NB4 (cell line): ENCODE measurements at regions not wholly inside any gene's neighbourhood (a gene's known extent, or its start where the extent isn't known, plus 50 kb on each side); places are given as distances from the start of the nearest gene placed in this dataset.

ENCODE experiments used
- CTCF ChIP-seq: IDR thresholded peaks from one replicate; pipeline ENCODE4 v1.5.1; 2012; ENCODE audit warnings: low read depth, low read length
- MAX ChIP-seq: IDR thresholded peaks from 2 replicates; pipeline ENCODE4 v1.6.1; 2011; ENCODE audit warnings: low read depth, low read length
- POLR2A ChIP-seq: IDR thresholded peaks from 2 replicates; pipeline ENCODE4 v1.6.1; 2011; ENCODE audit warnings: mild to moderate bottlenecking; ENCODE audit not compliant: insufficient read length; ENCODE audit errors: extremely low read depth

- no peak for TF ChIP-seq CTCF
- no peak for TF ChIP-seq MAX
- no peak for TF ChIP-seq POLR2A
Measured at GRCh38 chr4:127143460-127144195, 489.1 kb upstream of the INTU start.
